Stimulated activated naive CD8-positive, alpha-beta T cell treated with anti-CD3 and anti-CD28 coated beads, Interleukin-15, Interleukin-2, amounts not matched to agents 100 ng/mL and 50 ng/mL, for 24 hours (primary cell): ENCODE measurements at regions not wholly inside any gene's neighbourhood (a gene's known extent, or its start where the extent isn't known, plus 50 kb on each side); places are given as distances from the start of the nearest gene placed in this dataset.

Experiments
- H3K27ac Mint-ChIP-seq: one replicate; pipeline ENCODE4 v1.8.0; 2021; ENCODE audit warnings: mild to moderate bottlenecking, mixed read lengths
- H3K27me3 Mint-ChIP-seq: one replicate; pipeline ENCODE4 v1.8.0; 2021; ENCODE audit warnings: mixed read lengths
- H3K36me3 Mint-ChIP-seq: one replicate; pipeline ENCODE4 v1.8.0; 2021; ENCODE audit warnings: low read depth, mixed read lengths
- H3K4me1 Mint-ChIP-seq: one replicate; pipeline ENCODE4 v1.8.0; 2021; ENCODE audit warnings: low read depth, mixed read lengths
- H3K4me3 Mint-ChIP-seq: one replicate; pipeline ENCODE4 v1.8.0; 2021; ENCODE audit warnings: mild to moderate bottlenecking, mixed read lengths
- H3K9me3 Mint-ChIP-seq: one replicate; pipeline ENCODE4 v1.8.0; 2021; ENCODE audit warnings: mixed read lengths

DNA sequence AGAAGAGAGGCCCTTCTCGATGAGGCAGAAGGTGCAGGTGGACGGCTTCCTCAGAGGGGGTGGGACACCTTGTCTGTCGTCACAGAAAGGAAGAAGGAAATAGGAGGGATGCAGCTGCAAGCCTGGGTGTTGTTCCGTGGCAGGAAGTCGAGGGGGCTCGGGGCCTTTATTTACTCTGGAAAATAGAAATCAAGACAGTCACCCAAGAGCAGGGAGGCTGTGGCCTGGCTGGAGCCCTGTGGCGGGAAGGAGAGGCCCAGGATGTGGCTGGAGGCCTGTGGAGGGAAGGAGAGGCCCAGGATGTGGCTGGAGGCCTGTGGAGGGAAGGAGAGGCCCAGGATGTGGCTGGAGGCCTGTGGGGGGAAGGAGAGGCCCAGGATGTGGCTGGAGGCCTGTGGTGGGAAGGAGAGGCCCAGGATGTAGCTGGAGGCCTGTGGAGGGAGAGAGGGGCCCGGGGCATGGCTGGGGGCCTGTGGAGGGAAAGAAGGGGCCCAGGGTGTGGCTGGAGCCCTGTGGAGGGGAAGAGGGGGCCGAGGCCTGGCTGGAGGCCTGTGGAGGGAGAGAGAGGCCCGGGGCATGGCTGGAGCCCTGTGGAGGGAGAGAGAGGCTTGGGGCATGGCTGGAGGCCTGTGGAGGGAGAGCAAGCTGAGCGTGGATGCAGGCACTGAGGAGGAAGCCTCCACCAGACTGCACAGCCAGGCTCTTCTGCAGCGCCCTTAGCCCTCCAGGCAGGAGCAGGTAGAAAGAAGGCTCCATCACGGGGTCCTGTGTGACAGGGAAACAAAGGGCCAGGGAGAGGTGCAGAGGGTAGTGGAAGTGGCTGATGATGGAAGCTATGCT, 97.3 kb upstream of the SFMBT2 start:
- peaks cover 28% of the 10 kb centered on the region for H3K4me1 Mint-ChIP-seq
- peak overlapping the region; percentile 89 for H3K27ac Mint-ChIP-seq
- no peak overlapping the region for H3K4me3 Mint-ChIP-seq
- peaks cover 11% of the 10 kb centered on the region for H3K36me3 Mint-ChIP-seq
- H3K9me3 Mint-ChIP-seq, result peaks cover 19% of the 10 kb centered on the region
- H3K27me3 Mint-ChIP-seq, result no peaks in the 10 kb centered on the region

GRCh38 chr10:7506571-7506970, 95.7 kb upstream of the SFMBT2 start:
- Mint-ChIP-seq H3K36me3 (peaks cover 11% of the 10 kb centered on the region), H3K27me3 (no peaks in the 10 kb centered on the region), H3K9me3 (peaks cover 16% of the 10 kb centered on the region), H3K4me1 (peaks cover 28% of the 10 kb centered on the region), H3K27ac (peak overlapping the region; percentile 8), H3K4me3 (no peak overlapping the region)

GRCh38 chr10:7505196-7505595, 94.4 kb upstream of the SFMBT2 start:
- H3K27me3 Mint-ChIP-seq, result no peaks in the 10 kb centered on the region
- H3K4me1 Mint-ChIP-seq, result peaks cover 33% of the 10 kb centered on the region
- H3K9me3 Mint-ChIP-seq, result peaks cover 14% of the 10 kb centered on the region
- H3K36me3 Mint-ChIP-seq, result peaks cover 9% of the 10 kb centered on the region
- H3K4me3 Mint-ChIP-seq, result no peak overlapping the region
- H3K27ac Mint-ChIP-seq, result peak overlapping the region; percentile 4

DNA sequence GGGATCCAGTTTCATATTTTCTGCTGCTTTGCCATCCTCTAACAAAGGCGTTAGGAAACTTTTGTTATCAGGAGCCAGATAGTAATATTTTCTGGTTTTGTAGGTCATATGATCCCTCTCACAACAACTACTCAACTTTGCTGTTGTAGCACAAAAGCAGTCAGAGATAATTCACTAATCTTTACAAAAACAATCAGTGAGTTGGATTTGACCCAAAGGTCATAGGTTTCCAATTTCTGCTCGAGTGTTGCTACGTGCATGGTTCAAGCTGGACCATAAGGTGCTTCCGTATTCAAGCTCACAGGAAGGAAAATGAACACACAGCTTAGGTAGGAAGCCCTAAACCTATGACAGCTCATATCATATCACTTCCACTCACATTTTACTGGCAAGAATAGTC, 92.4 kb upstream of the SFMBT2 start:
- H3K4me1 Mint-ChIP-seq, result peaks cover 25% of the 10 kb centered on the region
- H3K9me3 Mint-ChIP-seq, result no peaks in the 10 kb centered on the region
- H3K27me3 Mint-ChIP-seq, result no peaks in the 10 kb centered on the region
- no peak overlapping the region for H3K4me3 Mint-ChIP-seq
- H3K27ac Mint-ChIP-seq, result no peak overlapping the region
- H3K36me3 Mint-ChIP-seq, result no peaks in the 10 kb centered on the region

- no peaks in the 10 kb centered on the region for H3K27me3 Mint-ChIP-seq
- H3K9me3 Mint-ChIP-seq, result no peaks in the 10 kb centered on the region
Measured at GRCh38 chr10:7501157-7501556, 90.3 kb upstream of the SFMBT2 start.

DNA sequence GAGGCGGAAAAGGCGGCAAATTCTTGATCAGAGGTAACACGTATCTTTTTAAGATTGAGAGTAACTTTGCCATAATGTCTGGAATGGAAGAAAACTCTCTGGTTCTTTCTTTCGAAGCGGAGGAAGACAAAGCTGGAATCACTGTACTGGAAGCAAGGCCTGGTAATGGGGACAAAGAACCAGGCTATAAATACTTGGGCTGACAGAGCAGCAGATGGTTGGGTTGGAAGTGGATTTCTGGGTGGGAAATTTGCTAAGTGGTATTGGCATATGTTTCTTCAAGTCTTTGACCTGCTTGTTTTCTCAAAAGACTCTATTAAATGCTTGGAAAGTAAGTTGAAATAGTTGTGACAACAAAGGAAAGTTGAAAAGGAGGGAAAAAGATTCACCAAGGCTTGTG, 87.3 kb upstream of the SFMBT2 start:
- peaks cover 23% of the 10 kb centered on the region for H3K4me1 Mint-ChIP-seq
- H3K27me3 Mint-ChIP-seq, result no peaks in the 10 kb centered on the region
- no peak overlapping the region for H3K4me3 Mint-ChIP-seq
- no peaks in the 10 kb centered on the region for H3K9me3 Mint-ChIP-seq
- H3K36me3 Mint-ChIP-seq, result no peaks in the 10 kb centered on the region
- no peak overlapping the region for H3K27ac Mint-ChIP-seq

More at GRCh38 chr10:7501157-7501556, 90.3 kb upstream of the SFMBT2 start:
- Mint-ChIP-seq H3K36me3 (no peaks in the 10 kb centered on the region), H3K4me3 (no peak overlapping the region), H3K27ac (no peak overlapping the region), H3K4me1 (peaks cover 12% of the 10 kb centered on the region)

DNA sequence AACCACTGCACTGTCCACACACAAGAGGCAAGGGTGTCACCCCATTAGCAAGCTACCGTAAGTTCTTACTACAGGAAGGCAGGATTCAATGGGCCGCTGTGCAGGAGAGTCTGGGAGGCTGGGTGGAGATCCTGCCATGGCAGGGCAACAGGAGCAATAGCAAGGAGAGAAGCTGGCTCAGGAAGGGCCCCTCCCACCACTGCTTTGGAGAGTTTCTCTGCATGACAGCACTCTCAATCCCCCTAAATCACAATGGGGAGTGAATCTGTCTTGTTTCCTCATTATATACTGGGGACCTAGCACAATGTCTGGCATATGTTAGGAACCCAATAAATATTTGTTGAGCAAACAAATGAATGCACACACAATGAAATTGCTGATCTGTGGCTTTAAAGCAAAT, 83.2 kb upstream of the SFMBT2 start:
- Mint-ChIP-seq H3K36me3 (no peaks in the 10 kb centered on the region), H3K27ac (no peak overlapping the region), H3K27me3 (no peaks in the 10 kb centered on the region), H3K9me3 (no peaks in the 10 kb centered on the region), H3K4me3 (no peak overlapping the region), H3K4me1 (peaks cover 40% of the 10 kb centered on the region)

DNA sequence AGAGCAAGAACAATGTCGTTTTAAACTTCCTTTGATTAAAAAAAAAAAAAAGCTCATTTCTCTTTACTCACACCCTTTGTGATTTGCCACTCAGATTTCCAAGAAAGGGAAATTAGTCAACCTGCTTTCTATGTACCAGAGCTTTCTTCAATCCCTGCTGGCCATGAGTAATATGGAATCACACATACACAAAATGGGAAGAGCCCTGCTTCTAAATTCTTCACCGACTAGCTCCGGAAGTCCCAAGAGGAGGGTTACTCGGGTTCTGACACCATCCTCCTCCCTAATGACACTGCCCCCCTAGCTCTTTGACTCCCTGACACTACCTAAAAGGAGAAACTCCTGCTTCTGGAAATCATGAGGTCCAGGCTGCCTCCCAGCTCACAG, 81.8 kb upstream of the SFMBT2 start:
- no peaks in the 10 kb centered on the region for H3K36me3 Mint-ChIP-seq
- H3K27ac Mint-ChIP-seq, result no peak overlapping the region
- no peaks in the 10 kb centered on the region for H3K9me3 Mint-ChIP-seq
- H3K4me1 Mint-ChIP-seq, result peaks cover 40% of the 10 kb centered on the region
- no peaks in the 10 kb centered on the region for H3K27me3 Mint-ChIP-seq
- no peak overlapping the region for H3K4me3 Mint-ChIP-seq

DNA sequence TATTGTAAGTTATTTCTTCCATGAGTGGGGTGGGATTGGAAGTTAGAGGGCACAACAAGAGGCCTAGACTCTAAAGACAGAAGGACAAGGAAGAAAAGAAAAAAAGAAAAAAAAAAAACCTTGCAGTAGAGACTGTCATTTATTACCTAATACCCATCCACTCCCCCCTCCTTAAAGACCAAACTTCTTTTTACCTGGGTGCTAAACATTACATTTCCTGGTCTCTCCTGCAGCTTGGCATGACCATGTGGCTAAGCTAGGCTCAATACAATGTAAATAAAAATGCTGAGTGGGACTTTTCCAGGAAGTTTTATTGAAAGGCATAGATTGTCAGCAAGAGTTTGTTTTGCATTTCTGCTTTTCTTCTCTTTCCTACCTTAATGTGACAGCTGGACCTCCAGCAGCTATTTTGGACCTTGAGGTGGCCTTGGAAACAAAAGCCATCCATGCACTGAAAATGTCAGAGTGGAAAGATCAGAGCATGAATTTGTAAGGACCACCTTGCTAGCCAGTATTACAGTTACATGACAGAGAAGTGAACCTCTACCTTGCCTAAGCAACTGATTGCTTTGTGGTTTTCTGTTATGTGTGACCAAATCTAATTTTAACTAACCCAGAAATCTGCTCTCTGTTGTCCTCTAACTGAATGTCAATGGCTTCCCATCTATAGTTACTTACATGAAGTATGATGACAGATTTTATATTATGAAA, 81.3 kb upstream of the SFMBT2 start:
- H3K9me3 Mint-ChIP-seq, result no peaks in the 10 kb centered on the region
- H3K36me3 Mint-ChIP-seq, result no peaks in the 10 kb centered on the region
- no peak overlapping the region for H3K4me3 Mint-ChIP-seq
- H3K27ac Mint-ChIP-seq, result no peak overlapping the region
- H3K27me3 Mint-ChIP-seq, result no peaks in the 10 kb centered on the region
- peaks cover 40% of the 10 kb centered on the region for H3K4me1 Mint-ChIP-seq

DNA sequence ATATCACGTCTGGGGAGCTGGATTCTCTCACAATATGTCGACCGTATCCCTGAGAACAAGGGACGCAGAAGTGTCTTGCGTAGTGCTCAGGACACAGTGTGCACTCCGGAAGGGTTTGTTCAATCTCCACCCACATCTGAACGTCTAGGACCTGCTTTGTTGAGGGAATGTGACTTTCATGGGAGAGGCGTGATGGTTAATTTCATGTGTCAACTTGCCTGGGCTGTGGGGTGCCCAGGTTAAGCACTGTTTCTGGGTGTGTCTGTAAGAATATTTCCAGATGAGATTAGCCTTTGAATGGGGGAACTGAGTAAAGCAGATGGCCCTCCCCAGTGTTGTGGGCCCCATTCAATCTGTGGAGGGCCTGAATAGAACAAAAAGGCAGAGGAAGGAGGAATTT, 80.4 kb upstream of the SFMBT2 start:
- no peak overlapping the region for H3K4me3 Mint-ChIP-seq
- peaks cover 43% of the 10 kb centered on the region for H3K4me1 Mint-ChIP-seq

GRCh38 chr10:7488418-7488829, 77.6 kb upstream of the SFMBT2 start:
- H3K27ac Mint-ChIP-seq, result no peak overlapping the region
- no peaks in the 10 kb centered on the region for H3K9me3 Mint-ChIP-seq
- H3K36me3 Mint-ChIP-seq, result no peaks in the 10 kb centered on the region
- no peaks in the 10 kb centered on the region for H3K27me3 Mint-ChIP-seq
- H3K4me1 Mint-ChIP-seq, result peaks cover 61% of the 10 kb centered on the region
- H3K4me3 Mint-ChIP-seq, result no peak overlapping the region

More for the DNA sequence above, 80.4 kb upstream of the SFMBT2 start:
- Mint-ChIP-seq H3K9me3 (no peaks in the 10 kb centered on the region), H3K27ac (no peak overlapping the region), H3K27me3 (no peaks in the 10 kb centered on the region), H3K36me3 (no peaks in the 10 kb centered on the region)

DNA sequence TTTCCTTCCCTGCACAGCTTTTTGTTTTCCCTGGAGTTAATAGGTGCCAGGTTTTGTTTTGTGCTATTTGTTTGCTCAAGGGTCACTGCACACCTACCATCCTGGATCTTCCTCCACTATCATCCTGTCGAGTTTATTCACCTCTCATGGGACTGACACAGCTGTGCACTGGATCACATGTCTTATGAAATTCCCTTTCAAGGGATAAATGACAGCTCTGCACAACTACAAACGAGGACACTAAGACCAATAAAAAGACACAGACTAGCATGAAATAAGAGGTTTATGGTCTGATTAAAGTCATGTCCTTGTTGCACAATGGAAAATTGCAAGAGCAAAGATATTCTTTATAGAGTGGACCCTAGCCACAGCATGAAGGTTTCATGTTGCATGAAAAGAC, 76.7 kb upstream of the SFMBT2 start:
- Mint-ChIP-seq H3K4me1 (peaks cover 61% of the 10 kb centered on the region), H3K36me3 (no peaks in the 10 kb centered on the region), H3K27me3 (no peaks in the 10 kb centered on the region), H3K27ac (peak overlapping the region; percentile 28), H3K4me3 (no peak overlapping the region), H3K9me3 (no peaks in the 10 kb centered on the region)

- Mint-ChIP-seq H3K4me1 (peaks cover 58% of the 10 kb centered on the region), H3K4me3 (no peak overlapping the region), H3K36me3 (no peaks in the 10 kb centered on the region), H3K27me3 (no peaks in the 10 kb centered on the region), H3K27ac (no peak overlapping the region), H3K9me3 (no peaks in the 10 kb centered on the region)
Measured at GRCh38 chr10:7486528-7486927, 75.7 kb upstream of the SFMBT2 start.

- Mint-ChIP-seq H3K36me3 (no peaks in the 10 kb centered on the region), H3K27me3 (no peaks in the 10 kb centered on the region), H3K4me3 (peak overlapping the region; percentile 82), H3K9me3 (no peaks in the 10 kb centered on the region), H3K27ac (no peak overlapping the region), H3K4me1 (peaks cover 58% of the 10 kb centered on the region)
Measured at GRCh38 chr10:7485799-7486198, 75.0 kb upstream of the SFMBT2 start.

GRCh38 chr10:7485244-7485556, 74.4 kb upstream of the SFMBT2 start:
- Mint-ChIP-seq H3K36me3 (no peaks in the 10 kb centered on the region), H3K9me3 (no peaks in the 10 kb centered on the region), H3K27ac (peak overlapping the region; percentile 62), H3K27me3 (no peaks in the 10 kb centered on the region), H3K4me1 (peaks cover 64% of the 10 kb centered on the region), H3K4me3 (peak overlapping the region; percentile 82)
